ENCODE measurements at regions not wholly inside any gene's neighbourhood (a gene's known extent, or its start where the extent isn't known, plus 50 kb on each side); places are given as distances from the start of the nearest gene placed in this dataset.

DNA sequence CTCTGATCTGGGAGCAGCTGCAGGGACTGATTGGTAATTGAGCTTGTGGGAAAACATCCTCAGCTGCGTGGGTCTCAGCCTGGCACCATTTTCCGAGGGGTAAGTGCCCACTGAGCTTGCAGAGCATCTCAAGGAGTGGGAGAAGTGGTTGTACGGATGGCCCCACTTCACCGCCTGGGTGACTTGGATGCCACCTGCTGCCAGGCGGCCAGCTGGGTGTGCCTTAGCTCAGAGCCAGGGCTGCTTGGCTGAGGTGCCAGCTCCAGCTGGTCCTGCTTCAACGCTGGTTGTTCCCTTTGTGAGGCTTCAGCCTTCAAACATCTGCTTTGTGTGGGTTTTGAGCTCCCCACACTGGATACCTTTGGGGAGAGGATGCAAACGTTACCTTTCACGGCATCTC, 482.7 kb upstream of the EEF2KMT start:
- H3K27me3 ChIP-seq (ENCODE audit: insufficient read depth, poor library complexity, severe bottlenecking): no peaks in the 10 kb centered on the region
- no peaks in the 10 kb centered on the region for H3K36me3 ChIP-seq (ENCODE audit: low read depth)
- H3K27ac ChIP-seq (ENCODE audit: poor library complexity, severe bottlenecking): no peak overlapping the region
- no peaks in the 10 kb centered on the region for H3K9me3 ChIP-seq (ENCODE audit: severe bottlenecking)
- DNase-seq (ENCODE audit: low spot score): no peak
- H3K4me1 ChIP-seq (ENCODE audit: insufficient read depth, poor library complexity, severe bottlenecking): no peaks in the 10 kb centered on the region
- ATAC-seq (ENCODE audit: low read depth): no peak
- TF ChIP-seq, protein P1, sequence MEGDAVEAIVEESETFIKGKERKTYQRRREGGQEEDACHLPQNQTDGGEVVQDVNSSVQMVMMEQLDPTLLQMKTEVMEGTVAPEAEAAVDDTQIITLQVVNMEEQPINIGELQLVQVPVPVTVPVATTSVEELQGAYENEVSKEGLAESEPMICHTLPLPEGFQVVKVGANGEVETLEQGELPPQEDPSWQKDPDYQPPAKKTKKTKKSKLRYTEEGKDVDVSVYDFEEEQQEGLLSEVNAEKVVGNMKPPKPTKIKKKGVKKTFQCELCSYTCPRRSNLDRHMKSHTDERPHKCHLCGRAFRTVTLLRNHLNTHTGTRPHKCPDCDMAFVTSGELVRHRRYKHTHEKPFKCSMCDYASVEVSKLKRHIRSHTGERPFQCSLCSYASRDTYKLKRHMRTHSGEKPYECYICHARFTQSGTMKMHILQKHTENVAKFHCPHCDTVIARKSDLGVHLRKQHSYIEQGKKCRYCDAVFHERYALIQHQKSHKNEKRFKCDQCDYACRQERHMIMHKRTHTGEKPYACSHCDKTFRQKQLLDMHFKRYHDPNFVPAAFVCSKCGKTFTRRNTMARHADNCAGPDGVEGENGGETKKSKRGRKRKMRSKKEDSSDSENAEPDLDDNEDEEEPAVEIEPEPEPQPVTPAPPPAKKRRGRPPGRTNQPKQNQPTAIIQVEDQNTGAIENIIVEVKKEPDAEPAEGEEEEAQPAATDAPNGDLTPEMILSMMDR (IDR thresholded peaks at IDR 0.05; ENCODE audit: poor library complexity, severe bottlenecking): no peak
- H3K4me3 ChIP-seq (ENCODE audit: severe bottlenecking): no peak overlapping the region

DNA sequence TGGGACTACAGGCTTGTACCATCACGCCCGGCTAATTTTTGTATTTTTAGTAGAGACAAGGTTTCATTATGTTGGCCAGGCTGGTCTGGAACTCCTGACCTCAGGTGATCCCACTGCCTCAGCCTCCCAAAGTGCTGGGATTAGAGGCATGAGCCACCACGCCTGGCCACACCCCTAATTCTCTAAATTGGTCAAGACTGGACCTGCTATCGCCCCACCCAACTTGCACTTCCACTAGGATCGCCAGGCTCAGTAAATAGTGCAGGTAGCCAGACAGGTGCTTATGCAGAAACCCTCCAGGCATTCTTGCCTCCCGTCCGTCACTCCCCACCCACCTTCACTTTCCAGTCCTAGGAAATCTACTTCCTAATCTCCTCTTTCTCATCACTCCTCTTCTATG, 481.4 kb upstream of the EEF2KMT start:
- Histone ChIP-seq H3K27me3 (ENCODE audit: insufficient read depth, poor library complexity, severe bottlenecking) (no peaks in the 10 kb centered on the region), H3K9me3 (ENCODE audit: severe bottlenecking) (no peaks in the 10 kb centered on the region), H3K27ac (ENCODE audit: poor library complexity, severe bottlenecking) (no peak overlapping the region), H3K4me1 (ENCODE audit: insufficient read depth, poor library complexity, severe bottlenecking) (no peaks in the 10 kb centered on the region), H3K4me3 (ENCODE audit: severe bottlenecking) (no peak overlapping the region), H3K36me3 (ENCODE audit: low read depth) (no peaks in the 10 kb centered on the region)
- TF ChIP-seq, protein P1 (IDR thresholded peaks at IDR 0.05; ENCODE audit: poor library complexity, severe bottlenecking): no peak
- ATAC-seq (ENCODE audit: low read depth) (no peak), DNase-seq (ENCODE audit: low spot score) (no peak)

DNA sequence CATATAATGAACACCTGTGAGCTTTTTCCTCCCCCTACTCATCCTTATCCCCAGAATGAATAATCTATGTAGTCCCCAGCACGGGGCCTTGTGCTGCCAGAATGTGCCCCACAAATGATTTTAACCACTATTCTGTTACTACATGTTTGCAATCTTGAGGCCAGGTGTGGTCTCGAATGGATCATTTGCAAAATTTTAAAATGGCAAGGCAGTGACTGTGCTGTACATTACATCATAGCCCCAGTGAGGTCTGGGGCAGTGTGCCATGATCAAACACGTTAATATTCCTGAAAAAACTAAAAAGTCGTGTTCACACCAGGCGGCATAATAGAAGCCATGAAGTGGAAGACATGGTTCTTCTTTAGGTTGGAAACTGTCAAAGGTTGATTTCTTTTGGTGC, 479.9 kb upstream of the EEF2KMT start:
- Histone ChIP-seq H3K9me3 (ENCODE audit: severe bottlenecking) (no peaks in the 10 kb centered on the region), H3K27ac (ENCODE audit: poor library complexity, severe bottlenecking) (no peak overlapping the region), H3K4me1 (ENCODE audit: insufficient read depth, poor library complexity, severe bottlenecking) (no peaks in the 10 kb centered on the region), H3K27me3 (ENCODE audit: insufficient read depth, poor library complexity, severe bottlenecking) (no peaks in the 10 kb centered on the region), H3K4me3 (ENCODE audit: severe bottlenecking) (no peak overlapping the region), H3K36me3 (ENCODE audit: low read depth) (no peaks in the 10 kb centered on the region)
- no peak for DNase-seq (ENCODE audit: low spot score)
- TF ChIP-seq, protein P1 (IDR thresholded peaks at IDR 0.05; ENCODE audit: poor library complexity, severe bottlenecking): no peak
- ATAC-seq (ENCODE audit: low read depth): no peak

DNA sequence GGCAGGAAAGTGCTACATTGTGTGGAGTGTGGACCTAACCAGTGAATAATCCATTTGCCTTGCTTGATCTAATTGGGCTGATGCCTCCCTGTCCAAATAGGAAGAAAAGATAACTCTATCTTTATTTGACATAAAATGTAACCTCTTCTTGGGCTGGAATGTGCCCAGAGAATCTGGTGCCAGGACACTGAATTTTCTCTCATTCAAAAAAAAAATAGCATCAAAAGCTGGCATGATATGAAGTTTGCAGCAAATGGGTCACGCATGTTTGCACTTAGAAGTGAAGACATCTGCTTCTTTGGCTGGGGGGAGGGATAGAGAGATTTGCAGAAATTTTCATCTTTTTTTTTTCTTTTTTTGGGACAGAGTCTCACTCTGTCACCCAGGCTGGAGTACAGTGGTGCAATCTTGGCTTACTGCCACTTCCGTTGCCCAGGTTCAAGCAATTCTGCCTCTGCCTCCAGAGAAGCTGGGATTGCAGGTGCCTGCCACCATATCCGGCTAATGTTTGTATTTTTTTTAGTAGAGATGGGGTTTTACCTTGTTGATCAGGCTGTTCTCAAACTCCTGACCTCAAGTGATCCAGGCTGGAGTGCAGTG, 478.2 kb upstream of the EEF2KMT start:
- Histone ChIP-seq H3K27ac (ENCODE audit: poor library complexity, severe bottlenecking) (no peak overlapping the region), H3K4me1 (ENCODE audit: insufficient read depth, poor library complexity, severe bottlenecking) (no peaks in the 10 kb centered on the region), H3K36me3 (ENCODE audit: low read depth) (no peaks in the 10 kb centered on the region), H3K9me3 (ENCODE audit: severe bottlenecking) (no peaks in the 10 kb centered on the region), H3K27me3 (ENCODE audit: insufficient read depth, poor library complexity, severe bottlenecking) (no peaks in the 10 kb centered on the region), H3K4me3 (ENCODE audit: severe bottlenecking) (no peak overlapping the region)
- ATAC-seq (ENCODE audit: low read depth) (no peak), DNase-seq (ENCODE audit: low spot score) (no peak)
- TF ChIP-seq, protein P1 (IDR thresholded peaks at IDR 0.05; ENCODE audit: poor library complexity, severe bottlenecking): no peak

DNA sequence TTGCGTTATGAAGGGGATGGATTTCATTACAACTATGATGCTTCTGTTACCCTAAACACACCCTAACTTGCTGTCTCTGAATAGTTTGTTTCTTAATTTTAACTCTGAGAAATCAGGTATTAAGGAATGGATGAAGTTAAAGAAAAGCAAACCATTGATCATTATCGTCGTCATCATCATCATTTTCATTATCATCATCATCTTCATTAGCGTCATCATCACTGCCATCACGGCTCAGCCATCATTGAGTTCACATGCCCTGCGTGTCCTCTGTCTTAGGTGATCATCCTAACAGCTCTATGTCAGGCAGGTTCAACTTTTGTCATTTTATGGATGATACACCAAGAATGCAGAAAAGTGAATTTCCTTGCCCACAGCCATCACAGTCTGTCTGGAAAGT, 477.5 kb upstream of the EEF2KMT start:
- no peaks in the 10 kb centered on the region for H3K9me3 ChIP-seq (ENCODE audit: severe bottlenecking)
- TF ChIP-seq, protein P1 (IDR thresholded peaks at IDR 0.05; ENCODE audit: poor library complexity, severe bottlenecking): no peak
- DNase-seq (ENCODE audit: low spot score): no peak
- H3K4me1 ChIP-seq (ENCODE audit: insufficient read depth, poor library complexity, severe bottlenecking): no peaks in the 10 kb centered on the region
- H3K27ac ChIP-seq (ENCODE audit: poor library complexity, severe bottlenecking): no peak overlapping the region
- H3K36me3 ChIP-seq (ENCODE audit: low read depth): no peaks in the 10 kb centered on the region
- H3K27me3 ChIP-seq (ENCODE audit: insufficient read depth, poor library complexity, severe bottlenecking): no peaks in the 10 kb centered on the region
- no peak for ATAC-seq (ENCODE audit: low read depth)
- H3K4me3 ChIP-seq (ENCODE audit: severe bottlenecking): no peak overlapping the region
